Keratinocyte (primary cell): ENCODE measurements at regions not wholly inside any gene's neighbourhood (a gene's known extent, or its start where the extent isn't known, plus 50 kb on each side); places are given as distances from the start of the nearest gene placed in this dataset.

Source experiments
- DNase-seq: peaks from one replicate; pipeline ENCODE4 v3.0.0-alpha.2; 2011; ENCODE audit warnings: low read depth, missing footprints, low spot score
- FAIRE-seq: peaks from 2 replicates; lab custom pipeline; 2011; peaks lifted over from hg19 to GRCh38; lab: Jason Lieb, UNC
- H2AFZ ChIP-seq: 2 replicates; pipeline ENCODE4 v1.6.0; 2012; ENCODE audit warnings: low read length, control low read depth, inconsistent platforms; ENCODE audit not compliant: control insufficient read depth
- H3K27ac ChIP-seq: 2 replicates; pipeline ENCODE4 v1.5.1; 2011; ENCODE audit warnings: low read length; ENCODE audit not compliant: control insufficient read depth, insufficient read depth
- H3K27me3 ChIP-seq: 3 replicates; pipeline ENCODE4 v1.6.0; 2011; ENCODE audit warnings: low read length; ENCODE audit not compliant: control insufficient read depth, insufficient read depth; ENCODE audit errors: extremely low read depth
- H3K36me3 ChIP-seq, 2 experiments: 2 replicates in 1 of 2; 3 replicates in 1 of 2; pipeline ENCODE4 v1.5.1; 2011; ENCODE audit warnings: low read length in 2 of 2, mild to moderate bottlenecking in 1 of 2; ENCODE audit not compliant: control insufficient read depth in 2 of 2, insufficient read depth in 2 of 2; ENCODE audit errors: extremely low read depth in 1 of 2
- H3K4me1 ChIP-seq: 3 replicates; pipeline ENCODE4 v1.5.1; 2011; ENCODE audit warnings: low read length; ENCODE audit not compliant: control insufficient read depth, insufficient read depth; ENCODE audit errors: extremely low read depth
- H3K4me2 ChIP-seq: 3 replicates; pipeline ENCODE4 v1.6.0; 2011; ENCODE audit warnings: low read depth, low read length; ENCODE audit not compliant: control insufficient read depth, insufficient read depth; ENCODE audit errors: extremely low read depth
- H3K4me3 ChIP-seq, 3 experiments: fragments of 200-600 bp in 1 of 3; sonication (generic) in 1 of 3; 2 replicates in 2 of 3; 3 replicates in 1 of 3; pipeline ENCODE4 v1.5.1; 2011 to 2016; ENCODE audit warnings: low read length in 3 of 3, mild to moderate bottlenecking in 3 of 3, control low read depth in 2 of 3, inconsistent platforms in 1 of 3, low read depth in 1 of 3, mixed read lengths in 1 of 3, mixed run types in 1 of 3, moderate library complexity in 1 of 3; ENCODE audit not compliant: control insufficient read depth in 2 of 3, insufficient read depth in 2 of 3; ENCODE audit errors: extremely low read depth in 1 of 3
- H3K79me2 ChIP-seq: 2 replicates; pipeline ENCODE4 v1.6.0; 2012; ENCODE audit warnings: low read length; ENCODE audit not compliant: control insufficient read depth, insufficient read depth
- H3K9ac ChIP-seq: 3 replicates; pipeline ENCODE4 v1.6.0; 2011; ENCODE audit warnings: low read length; ENCODE audit not compliant: control insufficient read depth, insufficient read depth; ENCODE audit errors: extremely low read depth
- H3K9me1 ChIP-seq: 3 replicates; pipeline ENCODE4 v1.6.0; 2011; ENCODE audit warnings: low read length; ENCODE audit not compliant: control insufficient read depth, insufficient read depth; ENCODE audit errors: extremely low read depth
- H3K9me3 ChIP-seq: 2 replicates; pipeline ENCODE4 v1.5.1; 2012; ENCODE audit warnings: low read depth, low read length; ENCODE audit not compliant: control insufficient read depth
- H4K20me1 ChIP-seq: 3 replicates; pipeline ENCODE4 v1.6.0; 2011; ENCODE audit warnings: low read length; ENCODE audit not compliant: control insufficient read depth, insufficient read depth; ENCODE audit errors: extremely low read depth
- EZH2 ChIP-seq: IDR thresholded peaks from one replicate; pipeline ENCODE4 v1.6.1; 2012; ENCODE audit warnings: inconsistent platforms, mild to moderate bottlenecking, low read length, moderate library complexity
- dilution Hi-C: fragments of 300-500 bp; cut with MboI; formaldehyde crosslinking; loops from one replicate; pipeline ENCODE4 v1.7.0; 2020; ENCODE audit warnings: low sequenced_read_pairs; ENCODE audit not compliant: extremely low pct_ligation_motif_present
- TF ChIP-seq, protein P1 (sequence below), 3 experiments: IDR thresholded peaks in 1 of 3; conservative IDR thresholded peaks in 1 of 3; optimal IDR thresholded peaks in 1 of 3; 2 replicates in 2 of 3; 3 replicates in 1 of 3; pipeline versions ENCODE3 to v1.5.1; 2011; ENCODE audit warnings: low read length in 3 of 3, mild to moderate bottlenecking in 3 of 3, moderate library complexity in 2 of 3, control low read depth in 1 of 3, inconsistent platforms in 1 of 3; ENCODE audit not compliant: insufficient read depth in 2 of 3; ENCODE audit errors: extremely low read depth in 1 of 3

DNA sequence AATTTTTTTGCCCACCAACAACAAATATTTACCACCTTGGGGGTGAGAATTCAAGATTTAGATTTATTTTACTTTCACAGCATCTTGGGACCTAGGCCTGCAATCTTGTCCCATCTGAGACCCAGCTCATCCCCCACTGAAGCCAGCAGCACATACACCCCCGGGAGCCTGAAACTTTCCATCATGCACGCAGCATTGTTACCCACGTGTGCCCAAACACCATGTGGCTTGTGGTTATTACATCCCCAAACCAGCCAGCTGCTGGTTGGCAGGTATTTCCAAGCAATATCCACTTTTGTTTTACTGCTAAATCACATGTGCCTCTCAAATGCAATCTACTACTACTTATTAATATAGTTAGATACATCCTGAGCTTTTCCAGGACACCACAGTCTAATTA is 149.3 kb upstream of the NT5E start:
- no peak overlapping the region for H3K4me2 ChIP-seq
- peak overlapping the region; percentile 57 for H2AFZ ChIP-seq
- dilution Hi-C loops, result loop anchor here (25.0 kb wide), 1 partner anchor 863 kb away; no protein-coding TSS in a partner anchor
- no peaks in the 10 kb centered on the region for H4K20me1 ChIP-seq
- FAIRE-seq (no peak), DNase-seq (no peak)
- H3K79me2 ChIP-seq, result no peaks in the 10 kb centered on the region
- H3K27me3 ChIP-seq, result no peaks in the 10 kb centered on the region
- TF ChIP-seq, protein P1, sequence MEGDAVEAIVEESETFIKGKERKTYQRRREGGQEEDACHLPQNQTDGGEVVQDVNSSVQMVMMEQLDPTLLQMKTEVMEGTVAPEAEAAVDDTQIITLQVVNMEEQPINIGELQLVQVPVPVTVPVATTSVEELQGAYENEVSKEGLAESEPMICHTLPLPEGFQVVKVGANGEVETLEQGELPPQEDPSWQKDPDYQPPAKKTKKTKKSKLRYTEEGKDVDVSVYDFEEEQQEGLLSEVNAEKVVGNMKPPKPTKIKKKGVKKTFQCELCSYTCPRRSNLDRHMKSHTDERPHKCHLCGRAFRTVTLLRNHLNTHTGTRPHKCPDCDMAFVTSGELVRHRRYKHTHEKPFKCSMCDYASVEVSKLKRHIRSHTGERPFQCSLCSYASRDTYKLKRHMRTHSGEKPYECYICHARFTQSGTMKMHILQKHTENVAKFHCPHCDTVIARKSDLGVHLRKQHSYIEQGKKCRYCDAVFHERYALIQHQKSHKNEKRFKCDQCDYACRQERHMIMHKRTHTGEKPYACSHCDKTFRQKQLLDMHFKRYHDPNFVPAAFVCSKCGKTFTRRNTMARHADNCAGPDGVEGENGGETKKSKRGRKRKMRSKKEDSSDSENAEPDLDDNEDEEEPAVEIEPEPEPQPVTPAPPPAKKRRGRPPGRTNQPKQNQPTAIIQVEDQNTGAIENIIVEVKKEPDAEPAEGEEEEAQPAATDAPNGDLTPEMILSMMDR (optimal IDR thresholded peaks at IDR 0.05 in 1 of 3, IDR thresholded peaks at IDR 0.05 in 1 of 3, conservative IDR thresholded peaks at IDR 0.05 in 1 of 3; ENCODE audit: extremely low read depth in 1 of 3, insufficient read depth in 2 of 3, low read length in 3 of 3), result no peak
- TF ChIP-seq EZH2, result no peak
- no peaks in the 10 kb centered on the region for H3K4me1 ChIP-seq
- H3K9me1 ChIP-seq, result no peaks in the 10 kb centered on the region
- no peaks in the 10 kb centered on the region for H3K9me3 ChIP-seq
- H3K27ac ChIP-seq, result no peak overlapping the region
- no peak overlapping the region for H3K4me3 ChIP-seq
- no peaks in the 10 kb centered on the region for H3K36me3 ChIP-seq
- no peak overlapping the region for H3K9ac ChIP-seq

DNA sequence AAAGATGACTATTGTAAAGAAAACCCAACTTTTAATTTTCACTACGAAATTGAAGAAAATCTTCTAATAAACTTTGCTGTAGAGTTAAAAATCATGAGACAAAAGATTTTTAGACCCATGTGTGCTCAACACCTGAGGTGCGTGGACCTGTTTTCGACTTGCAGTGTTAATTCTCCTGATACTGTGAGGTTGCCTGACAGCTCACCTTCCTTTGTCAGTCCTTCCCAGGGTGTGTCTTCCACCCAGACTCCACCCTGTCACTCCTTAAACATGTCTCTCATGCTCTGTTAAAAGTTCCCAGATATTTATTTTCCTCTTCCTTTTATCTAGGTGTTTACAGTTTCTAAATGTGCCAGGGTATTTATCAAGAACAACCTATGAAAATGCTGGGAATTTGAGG is 151.3 kb upstream of the NT5E start:
- dilution Hi-C loops, result no loop called here
- Histone ChIP-seq H3K4me2 (no peak overlapping the region), H3K9me3 (no peaks in the 10 kb centered on the region), H3K27ac (no peak overlapping the region), H3K4me1 (no peaks in the 10 kb centered on the region), H3K36me3 (no peaks in the 10 kb centered on the region), H3K4me3 (no peak overlapping the region), H3K79me2 (no peaks in the 10 kb centered on the region), H3K9me1 (no peaks in the 10 kb centered on the region), H3K27me3 (no peaks in the 10 kb centered on the region), H2AFZ (no peak overlapping the region), H3K9ac (no peak overlapping the region), H4K20me1 (no peaks in the 10 kb centered on the region)
- no peak for TF ChIP-seq EZH2
- TF ChIP-seq, protein P1 (optimal IDR thresholded peaks at IDR 0.05 in 1 of 3, IDR thresholded peaks at IDR 0.05 in 1 of 3, conservative IDR thresholded peaks at IDR 0.05 in 1 of 3; ENCODE audit: extremely low read depth in 1 of 3, insufficient read depth in 2 of 3, low read length in 3 of 3), result no peak
- no peak for FAIRE-seq
- no peak for DNase-seq
